Endothelial cell (in vitro differentiated cells): ENCODE measurements at regions not wholly inside any gene's neighbourhood (a gene's known extent, or its start where the extent isn't known, plus 50 kb on each side); places are given as distances from the start of the nearest gene placed in this dataset.

Experiments
- DNase-seq: peaks from one replicate; pipeline ENCODE4 v3.0.0; 2021; ENCODE audit warnings: low spot score
- H3K27ac Mint-ChIP-seq: one replicate; pipeline ENCODE4 v1.8.0; 2021; ENCODE audit warnings: mixed read lengths, inconsistent platforms; ENCODE audit not compliant: unreplicated experiment
- H3K27me3 Mint-ChIP-seq: one replicate; pipeline ENCODE4 v1.8.0; 2021; ENCODE audit warnings: mild to moderate bottlenecking, moderate library complexity, mixed read lengths, inconsistent platforms; ENCODE audit not compliant: unreplicated experiment
- H3K36me3 Mint-ChIP-seq: one replicate; pipeline ENCODE4 v1.8.0; 2021; ENCODE audit warnings: mild to moderate bottlenecking, low read depth, mixed read lengths, inconsistent platforms; ENCODE audit not compliant: unreplicated experiment
- H3K4me1 Mint-ChIP-seq: one replicate; pipeline ENCODE4 v1.8.0; 2021; ENCODE audit warnings: mild to moderate bottlenecking, mixed read lengths, inconsistent platforms; ENCODE audit not compliant: unreplicated experiment
- H3K4me3 Mint-ChIP-seq: one replicate; pipeline ENCODE4 v1.8.0; 2021; ENCODE audit warnings: mild to moderate bottlenecking, mixed read lengths, inconsistent platforms; ENCODE audit not compliant: unreplicated experiment
- H3K9me3 Mint-ChIP-seq: one replicate; pipeline ENCODE4 v1.8.0; 2021; ENCODE audit warnings: mixed read lengths, inconsistent platforms; ENCODE audit not compliant: unreplicated experiment
- TF ChIP-seq, protein P1 (sequence below): fragments of 200-600 bp; sonication (generic); IDR thresholded peaks from one replicate; pipeline ENCODE4 v1.5.0; 2021; ENCODE audit warnings: antibody characterized with exemption; ENCODE audit not compliant: unreplicated experiment

DNA sequence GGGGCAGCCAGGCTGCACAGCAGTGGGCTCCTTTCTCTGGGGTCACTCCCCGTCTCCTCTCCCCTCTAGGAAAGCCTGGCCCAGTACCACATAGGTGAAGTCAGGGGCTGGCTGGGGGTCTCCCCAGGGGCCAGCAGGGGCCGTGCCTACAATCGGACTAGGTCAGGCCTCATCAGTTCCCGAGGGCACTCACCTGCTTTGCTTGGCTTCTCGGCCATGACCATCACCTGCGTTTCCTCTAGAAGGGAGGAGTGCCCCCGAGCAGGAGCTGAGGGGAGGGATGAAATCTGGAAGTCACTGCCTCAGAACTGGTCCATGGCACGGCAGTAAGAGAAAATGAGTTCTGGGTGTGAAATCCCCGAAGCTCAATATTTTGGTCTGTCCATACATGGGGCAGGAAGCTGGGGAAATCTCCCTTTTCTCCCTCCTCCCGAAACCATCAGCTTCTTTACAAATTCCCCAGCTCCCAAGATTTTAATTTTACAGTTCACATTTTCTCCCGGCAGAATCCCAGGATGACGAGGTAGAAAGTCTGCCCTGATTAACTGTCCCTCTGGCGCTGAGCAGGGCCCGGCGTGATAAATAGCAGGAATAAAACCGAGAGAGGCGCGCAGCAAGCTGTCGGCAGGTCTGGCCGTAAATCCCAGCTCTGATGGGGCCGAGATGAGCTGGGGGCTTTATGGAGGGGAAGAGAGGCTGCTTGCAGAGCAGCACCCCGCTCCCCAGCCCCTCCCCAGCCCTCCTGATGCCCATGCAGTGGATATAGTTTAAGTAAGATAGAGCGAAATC, 172.1 kb downstream of the RBFOX3 start:
- no peak overlapping the region for H3K27ac Mint-ChIP-seq
- DNase-seq: no peak
- H3K27me3 Mint-ChIP-seq: peaks cover 10% of the 10 kb centered on the region
- H3K9me3 Mint-ChIP-seq: no peaks in the 10 kb centered on the region
- H3K4me3 Mint-ChIP-seq: no peak overlapping the region
- TF ChIP-seq, protein P1, sequence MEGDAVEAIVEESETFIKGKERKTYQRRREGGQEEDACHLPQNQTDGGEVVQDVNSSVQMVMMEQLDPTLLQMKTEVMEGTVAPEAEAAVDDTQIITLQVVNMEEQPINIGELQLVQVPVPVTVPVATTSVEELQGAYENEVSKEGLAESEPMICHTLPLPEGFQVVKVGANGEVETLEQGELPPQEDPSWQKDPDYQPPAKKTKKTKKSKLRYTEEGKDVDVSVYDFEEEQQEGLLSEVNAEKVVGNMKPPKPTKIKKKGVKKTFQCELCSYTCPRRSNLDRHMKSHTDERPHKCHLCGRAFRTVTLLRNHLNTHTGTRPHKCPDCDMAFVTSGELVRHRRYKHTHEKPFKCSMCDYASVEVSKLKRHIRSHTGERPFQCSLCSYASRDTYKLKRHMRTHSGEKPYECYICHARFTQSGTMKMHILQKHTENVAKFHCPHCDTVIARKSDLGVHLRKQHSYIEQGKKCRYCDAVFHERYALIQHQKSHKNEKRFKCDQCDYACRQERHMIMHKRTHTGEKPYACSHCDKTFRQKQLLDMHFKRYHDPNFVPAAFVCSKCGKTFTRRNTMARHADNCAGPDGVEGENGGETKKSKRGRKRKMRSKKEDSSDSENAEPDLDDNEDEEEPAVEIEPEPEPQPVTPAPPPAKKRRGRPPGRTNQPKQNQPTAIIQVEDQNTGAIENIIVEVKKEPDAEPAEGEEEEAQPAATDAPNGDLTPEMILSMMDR: no peak
- no peaks in the 10 kb centered on the region for H3K4me1 Mint-ChIP-seq
- no peaks in the 10 kb centered on the region for H3K36me3 Mint-ChIP-seq

DNA sequence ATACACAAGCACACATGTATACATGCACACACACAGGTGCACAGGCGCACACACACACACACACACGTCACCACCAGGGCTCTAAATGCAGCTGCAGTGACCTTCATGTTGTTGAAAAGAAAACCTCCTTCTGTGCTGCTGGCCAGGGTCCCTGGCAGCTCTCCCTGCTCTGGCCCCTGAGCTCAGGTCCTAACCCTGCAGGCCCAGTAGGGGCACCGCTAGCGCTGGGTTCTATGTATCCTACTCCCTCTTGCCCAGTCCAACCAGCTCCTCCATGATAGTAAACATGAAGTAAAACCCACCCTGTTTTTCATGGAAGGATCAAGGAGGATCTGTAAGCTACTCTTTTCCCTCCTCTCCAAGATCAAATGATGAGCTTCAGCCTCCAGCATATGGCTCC, 172.8 kb downstream of the RBFOX3 start:
- Mint-ChIP-seq H3K9me3 (no peaks in the 10 kb centered on the region), H3K4me3 (no peak overlapping the region), H3K27ac (no peak overlapping the region), H3K4me1 (no peaks in the 10 kb centered on the region), H3K36me3 (no peaks in the 10 kb centered on the region), H3K27me3 (peaks cover 9% of the 10 kb centered on the region)
- DNase-seq: no peak
- TF ChIP-seq, protein P1: no peak

DNA sequence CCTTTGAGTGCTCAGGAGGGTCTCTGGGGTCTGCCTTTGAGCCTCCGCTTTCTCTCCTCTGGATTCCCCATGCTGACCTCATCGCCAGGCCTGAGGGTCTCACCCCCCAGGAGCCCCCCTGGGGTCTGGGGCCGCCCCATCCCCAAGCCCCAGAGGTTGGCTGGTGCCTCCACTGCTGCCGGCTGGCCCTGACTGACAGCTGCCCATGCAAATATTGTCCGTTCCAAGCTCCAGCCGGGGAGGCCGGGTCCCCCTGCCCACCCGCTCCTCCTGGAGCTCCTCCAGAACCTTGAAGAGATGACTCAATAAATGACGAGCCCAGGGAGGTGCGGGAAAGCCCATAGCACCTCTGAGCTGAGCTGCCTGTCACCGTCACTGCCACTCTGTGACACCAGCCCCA, 173.8 kb downstream of the RBFOX3 start:
- Mint-ChIP-seq H3K27me3 (peaks cover 9% of the 10 kb centered on the region), H3K4me1 (no peaks in the 10 kb centered on the region), H3K9me3 (no peaks in the 10 kb centered on the region), H3K4me3 (no peak overlapping the region), H3K36me3 (no peaks in the 10 kb centered on the region), H3K27ac (no peak overlapping the region)
- TF ChIP-seq, protein P1: no peak
- no peak for DNase-seq

DNA sequence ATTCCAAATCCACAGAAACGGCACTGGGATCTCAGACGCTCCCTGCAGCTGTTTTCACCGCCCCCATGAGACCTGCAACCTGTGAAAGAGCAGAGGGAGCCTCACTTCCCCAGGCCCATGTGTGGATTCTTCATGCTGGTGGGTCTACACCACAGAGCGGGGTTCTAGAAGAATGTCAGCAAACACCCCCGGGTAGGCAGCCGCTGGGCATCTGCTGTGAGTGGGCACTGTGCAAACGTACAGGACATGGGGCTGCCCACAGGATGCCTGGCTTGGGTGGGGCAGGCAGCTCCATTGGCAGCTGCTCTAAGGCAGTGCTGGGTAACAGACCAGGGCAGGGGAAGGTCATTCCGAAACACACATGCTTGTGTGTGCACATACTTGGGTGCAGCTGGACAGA, 174.9 kb downstream of the RBFOX3 start:
- Mint-ChIP-seq H3K4me1 (no peaks in the 10 kb centered on the region), H3K9me3 (no peaks in the 10 kb centered on the region), H3K27me3 (peaks cover 6% of the 10 kb centered on the region), H3K4me3 (no peak overlapping the region), H3K36me3 (no peaks in the 10 kb centered on the region), H3K27ac (no peak overlapping the region)
- TF ChIP-seq, protein P1: no peak
- DNase-seq: no peak

DNA sequence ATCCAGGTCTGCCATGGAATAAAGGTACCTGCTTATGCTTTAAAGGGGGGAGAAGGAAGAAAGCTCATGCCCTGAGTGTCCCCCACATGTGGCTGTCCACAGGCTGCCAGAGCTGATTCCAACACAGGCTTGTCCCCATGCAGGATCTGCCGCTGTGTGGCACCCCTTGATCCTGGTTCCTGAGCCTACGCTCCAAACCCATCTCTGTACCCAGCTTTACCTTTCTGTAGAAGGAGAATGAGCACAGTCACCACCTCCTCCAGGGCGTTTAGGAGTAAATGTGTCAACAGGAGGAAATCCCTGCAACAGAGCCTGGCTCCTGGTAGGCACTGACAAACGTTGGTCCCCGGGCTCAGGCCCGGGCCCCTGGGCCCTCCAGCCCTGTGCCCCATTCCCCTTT, 175.6 kb downstream of the RBFOX3 start:
- Mint-ChIP-seq H3K27me3 (peaks cover 5% of the 10 kb centered on the region), H3K4me1 (no peaks in the 10 kb centered on the region)

More for the DNA sequence above, 175.6 kb downstream of the RBFOX3 start:
- Mint-ChIP-seq H3K36me3 (no peaks in the 10 kb centered on the region), H3K27ac (no peak overlapping the region), H3K9me3 (no peaks in the 10 kb centered on the region), H3K4me3 (no peak overlapping the region)
- TF ChIP-seq, protein P1: no peak
- no peak for DNase-seq
